Activated CD8-positive, alpha-beta T cell treated with anti-CD3 and anti-CD28 coated beads for 36 hours (primary cell): ENCODE measurements at regions not wholly inside any gene's neighbourhood (a gene's known extent, or its start where the extent isn't known, plus 50 kb on each side); places are given as distances from the start of the nearest gene placed in this dataset.
"Not testable (repeated sequence)": the region's sequence is repeated elsewhere in the genome, so short reads cannot be mapped to it uniquely, and the experiment has no call there.

ENCODE experiments used
- ATAC-seq: fragments of 200-7000 bp; cut with Tn5 transposase; one replicate; pipeline ENCODE4 v1.10.0; 2021; ENCODE audit warnings: mild to moderate bottlenecking, moderate library complexity
- CTCF ChIA-PET: fragments of 350-600 bp; sonication (Branson Sonifier 250); formaldehyde crosslinking; loops from one replicate; lab custom pipeline; 2021; ENCODE audit warnings: antibody characterized with exemption; lab: Charles Lee
- POLR2A ChIA-PET: fragments of 350-600 bp; sonication (Branson Sonifier 250); formaldehyde crosslinking; loops from one replicate; lab custom pipeline; 2021; ENCODE audit warnings: antibody characterized with exemption; lab: Charles Lee
- DNase-seq: peaks from one replicate; pipeline ENCODE4 v3.0.0-alpha.2; 2020
- H3K27ac Mint-ChIP-seq: one replicate; pipeline ENCODE4 v1.8.0; 2021; ENCODE audit warnings: mild to moderate bottlenecking, mixed read lengths
- H3K27me3 Mint-ChIP-seq: one replicate; pipeline ENCODE4 v1.8.0; 2021; ENCODE audit warnings: mixed read lengths
- H3K36me3 Mint-ChIP-seq: one replicate; pipeline ENCODE4 v1.8.0; 2021; ENCODE audit warnings: low read depth, mixed read lengths
- H3K4me1 Mint-ChIP-seq: one replicate; pipeline ENCODE4 v1.8.0; 2021; ENCODE audit warnings: low read depth, mixed read lengths
- H3K4me3 Mint-ChIP-seq: one replicate; pipeline ENCODE4 v1.8.0; 2021; ENCODE audit warnings: mild to moderate bottlenecking, moderate library complexity, mixed read lengths
- H3K9me3 Mint-ChIP-seq: one replicate; pipeline ENCODE4 v1.8.0; 2021; ENCODE audit warnings: mixed read lengths
- CTCF ChIP-seq: fragments of 200-600 bp; IDR thresholded peaks from one replicate; pipeline ENCODE4 v1.8.0; 2022; ENCODE audit warnings: antibody characterized with exemption, mild to moderate bottlenecking
- intact Hi-C: fragments of 100-400 bp; cut with micrococcal nuclease; formaldehyde crosslinking; loops from one replicate; pipeline ENCODE4 v1.10.0; 2022

GRCh38 chr3:166582236-166582635, 745.0 kb upstream of the BCHE start:
- CTCF ChIA-PET = no interaction called here
- no peak for ATAC-seq
- H3K4me3 Mint-ChIP-seq = no peak overlapping the region

DNA sequence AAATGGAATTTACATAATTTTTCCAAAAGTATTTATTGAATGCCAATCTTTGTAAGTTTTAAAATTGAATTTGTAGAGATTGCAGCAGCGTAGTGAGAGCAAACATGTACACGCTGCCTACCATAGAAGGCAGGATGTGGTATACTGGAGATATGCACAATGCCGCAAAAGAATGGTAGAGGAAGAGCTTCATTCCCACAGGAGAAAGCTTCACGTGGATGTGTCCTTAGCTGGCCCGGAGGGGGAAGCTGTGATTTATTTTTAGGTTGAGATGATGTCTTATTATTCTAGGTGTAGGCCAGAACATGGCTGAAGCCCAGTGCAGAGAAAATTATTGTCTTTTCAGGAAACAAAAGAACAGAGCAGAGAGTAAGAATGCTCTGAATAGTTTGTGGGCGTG, 743.3 kb upstream of the BCHE start:
- CTCF ChIA-PET = no interaction called here

More at GRCh38 chr3:166582236-166582635, 745.0 kb upstream of the BCHE start:
- peaks cover 7% of the 10 kb centered on the region for H3K9me3 Mint-ChIP-seq
- intact Hi-C loops = no loop called here
- POLR2A ChIA-PET = no interaction called here
- no peak for DNase-seq
- H3K4me1 Mint-ChIP-seq = no peaks in the 10 kb centered on the region
- no peaks in the 10 kb centered on the region for H3K27me3 Mint-ChIP-seq
- TF ChIP-seq CTCF = no peak
- H3K27ac Mint-ChIP-seq = no peak overlapping the region
- no peaks in the 10 kb centered on the region for H3K36me3 Mint-ChIP-seq

DNA sequence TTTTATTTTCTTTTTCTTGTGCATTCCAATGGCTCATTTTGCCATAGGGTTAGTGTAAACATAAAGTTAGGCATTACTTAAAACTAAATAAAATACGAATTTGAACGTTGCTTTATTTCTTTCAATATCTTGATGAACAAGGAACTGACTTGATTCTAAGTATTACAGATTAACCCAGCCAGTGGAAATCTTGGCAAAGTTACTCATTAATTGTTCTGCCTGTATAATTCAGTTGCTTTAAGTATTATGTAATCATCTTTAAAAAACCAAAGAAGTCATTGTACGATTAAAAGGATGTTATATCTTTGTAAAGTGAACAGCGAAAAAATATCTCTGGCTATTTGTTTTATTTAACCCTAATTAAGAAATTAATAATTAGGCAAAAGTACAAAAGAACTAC, 737.9 kb upstream of the BCHE start:
- Mint-ChIP-seq H3K36me3 (no peaks in the 10 kb centered on the region), H3K27me3 (no peaks in the 10 kb centered on the region), H3K4me3 (no peak overlapping the region), H3K4me1 (no peaks in the 10 kb centered on the region), H3K27ac (no peak overlapping the region), H3K9me3 (peaks cover 5% of the 10 kb centered on the region)
- ChIA-PET CTCF (no interaction called here), POLR2A (no interaction called here)
- DNase-seq = no peak
- TF ChIP-seq CTCF = no peak
- ATAC-seq = no peak
- intact Hi-C loops = no loop called here

More for the DNA sequence above, 743.3 kb upstream of the BCHE start:
- DNase-seq = no peak
- intact Hi-C loops = no loop called here
- no peak overlapping the region for H3K27ac Mint-ChIP-seq
- peaks cover 7% of the 10 kb centered on the region for H3K9me3 Mint-ChIP-seq
- H3K27me3 Mint-ChIP-seq = no peaks in the 10 kb centered on the region
- no peak overlapping the region for H3K4me3 Mint-ChIP-seq
- no peaks in the 10 kb centered on the region for H3K36me3 Mint-ChIP-seq
- TF ChIP-seq CTCF = no peak
- H3K4me1 Mint-ChIP-seq = no peaks in the 10 kb centered on the region
- POLR2A ChIA-PET = no interaction called here
- no peak for ATAC-seq

GRCh38 chr3:166571686-166572085, 734.5 kb upstream of the BCHE start:
- CTCF ChIA-PET, H3K27ac Mint-ChIP-seq, DNase-seq, H3K4me1 Mint-ChIP-seq, ATAC-seq, H3K9me3 Mint-ChIP-seq, POLR2A ChIA-PET, H3K27me3 Mint-ChIP-seq, H3K4me3 Mint-ChIP-seq, intact Hi-C loops, H3K36me3 Mint-ChIP-seq: not testable (repeated sequence)

GRCh38 chr3:166570102-166570501, 732.9 kb upstream of the BCHE start:
- H3K9me3 Mint-ChIP-seq = peaks cover 8% of the 10 kb centered on the region
- ATAC-seq (no peak), DNase-seq (no peak)
- no peak overlapping the region for H3K4me3 Mint-ChIP-seq
- H3K27me3 Mint-ChIP-seq = no peaks in the 10 kb centered on the region
- no peaks in the 10 kb centered on the region for H3K4me1 Mint-ChIP-seq
- CTCF ChIA-PET = no interaction called here
- no peak overlapping the region for H3K27ac Mint-ChIP-seq
- POLR2A ChIA-PET = no interaction called here
- intact Hi-C loops = no loop called here
- no peaks in the 10 kb centered on the region for H3K36me3 Mint-ChIP-seq
- TF ChIP-seq CTCF = no peak

- ChIA-PET CTCF (no interaction called here), POLR2A (no interaction called here)
- peaks cover 8% of the 10 kb centered on the region for H3K9me3 Mint-ChIP-seq
- no peaks in the 10 kb centered on the region for H3K4me1 Mint-ChIP-seq
- intact Hi-C loops = no loop called here
- H3K36me3 Mint-ChIP-seq = no peaks in the 10 kb centered on the region
- no peaks in the 10 kb centered on the region for H3K27me3 Mint-ChIP-seq
- DNase-seq (no peak), ATAC-seq (no peak)
- TF ChIP-seq CTCF = no peak
- H3K4me3 Mint-ChIP-seq = no peak overlapping the region
- H3K27ac Mint-ChIP-seq = no peak overlapping the region
Observed at GRCh38 chr3:166569589-166569988, 732.4 kb upstream of the BCHE start.
